Erythroblast (primary cell): ENCODE measurements at regions not wholly inside any gene's neighbourhood (a gene's known extent, or its start where the extent isn't known, plus 50 kb on each side); places are given as distances from the start of the nearest gene placed in this dataset.

Source experiments
- GATA1 ChIP-seq: IDR thresholded peaks from 2 replicates; pipeline ENCODE4 v1.6.1; 2011; ENCODE audit warnings: low read depth, mild to moderate bottlenecking, control low read depth, low read length, moderate library complexity
- POLR2A ChIP-seq: IDR thresholded peaks from 2 replicates; pipeline ENCODE4 v1.6.1; 2011; ENCODE audit warnings: mild to moderate bottlenecking, low read length

GRCh38 chr3:163450698-163451097 is 1627.6 kb downstream of the SI start:
- no peak for TF ChIP-seq POLR2A
- TF ChIP-seq GATA1: no peak
